ENCODE measurements at regions not wholly inside any gene's neighbourhood (a gene's known extent, or its start where the extent isn't known, plus 50 kb on each side); places are given as distances from the start of the nearest gene placed in this dataset.

GRCh38 chr18:60981682-60982328 lies 351.4 kb upstream of the CDH20 start:
- TF ChIP-seq CTCF (IDR thresholded peaks at IDR 0.05; ENCODE audit: low read depth, low read length), result no peak
- no peak for TF ChIP-seq POLR2A (IDR thresholded peaks at IDR 0.05; ENCODE audit: extremely low read depth, insufficient read length)

All from NB4 (cell line).